Suprapubic skin (tissue), 4 donors: ENCODE measurements at regions not wholly inside any gene's neighbourhood (a gene's known extent, or its start where the extent isn't known, plus 50 kb on each side); places are given as distances from the start of the nearest gene placed in this dataset.

Experiments
- DNase-seq, 2 donors: peaks; one replicate each; pipeline ENCODE4 v3.0.0-alpha.2; 2019; ENCODE audit warnings: low spot score in 2 of 2
- H3K27ac ChIP-seq: fragments of 200-600 bp; sonication (generic); one replicate; pipeline ENCODE4 v1.5.1; 2019
- H3K27me3 ChIP-seq: fragments of 200-600 bp; sonication (generic); one replicate; pipeline ENCODE4 v1.5.1; 2019
- H3K36me3 ChIP-seq: fragments of 200-600 bp; sonication (generic); one replicate; pipeline ENCODE4 v1.5.1; 2019
- H3K4me1 ChIP-seq: fragments of 200-600 bp; sonication (generic); one replicate; pipeline ENCODE4 v1.5.1; 2019
- H3K4me3 ChIP-seq: fragments of 200-600 bp; sonication (generic); one replicate; pipeline ENCODE4 v1.5.1; 2019; ENCODE audit warnings: mild to moderate bottlenecking
- H3K9me3 ChIP-seq: fragments of 200-600 bp; sonication (generic); one replicate; pipeline ENCODE4 v1.5.1; 2019
- EP300 ChIP-seq: sonication (generic); formaldehyde crosslinking; IDR thresholded peaks from one replicate; pipeline ENCODE4 v1.6.1; 2017; ENCODE audit warnings: antibody characterized with exemption
- POLR2A ChIP-seq, 2 donors: fragments of 450-650 bp; IDR thresholded peaks; one replicate each; pipeline ENCODE4 v1.6.1; 2017; ENCODE audit warnings: antibody characterized with exemption in 2 of 2, mild to moderate bottlenecking in 2 of 2, moderate library complexity in 2 of 2
- POLR2AphosphoS5 ChIP-seq, 3 donors: sonication (generic); formaldehyde crosslinking; IDR thresholded peaks; one replicate each; pipeline ENCODE4 v1.6.1; 2017; ENCODE audit warnings: antibody characterized with exemption in 3 of 3
- WGBS: methylation state at CpG from one replicate; pipeline ENCODE4 v1.1.5; 2018; 5-methylcytosine and 5-hydroxymethylcytosine counted together
- TF ChIP-seq, protein P1 (sequence below), 2 donors: fragments of 200-600 bp in 1 of 2; fragments of 450-650 bp in 1 of 2; sonication (generic) in 1 of 2; IDR thresholded peaks; one replicate each; pipeline ENCODE4 v1.5.1; 2016 to 2019; ENCODE audit warnings: antibody characterized with exemption in 2 of 2, mild to moderate bottlenecking in 1 of 2, moderate library complexity in 1 of 2

DNA sequence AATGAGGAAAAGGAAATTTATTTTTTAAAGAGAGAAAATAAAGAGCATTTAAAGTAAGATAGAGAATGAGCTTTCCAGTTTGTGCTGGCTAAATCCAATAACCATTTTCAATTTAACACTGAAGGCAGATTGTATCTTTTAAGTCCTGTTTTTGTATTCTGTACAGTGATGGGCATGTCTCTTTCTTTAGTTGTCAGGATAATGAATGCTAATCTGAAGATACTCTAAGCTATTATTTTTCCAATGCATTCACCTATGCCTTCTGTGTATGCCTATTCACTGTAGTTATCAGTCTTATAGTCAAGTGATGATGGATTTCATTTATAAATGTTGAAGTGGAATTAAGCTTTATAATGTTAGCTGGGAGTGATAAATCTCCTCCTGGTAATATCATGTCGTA is 101.4 kb downstream of the DYNAP start:
- H3K36me3 ChIP-seq: no peaks in the 10 kb centered on the region
- no peak overlapping the region for H3K27ac ChIP-seq
- no peak for DNase-seq
- no peaks in the 10 kb centered on the region for H3K9me3 ChIP-seq
- H3K4me3 ChIP-seq: no peak overlapping the region
- no peak for TF ChIP-seq POLR2AphosphoS5 (IDR thresholded peaks at IDR 0.05)
- TF ChIP-seq EP300: no peak
- WGBS: 86% methylated on average over 1 of the region's 1 CpG
- H3K27me3 ChIP-seq: no peaks in the 10 kb centered on the region
- no peaks in the 10 kb centered on the region for H3K4me1 ChIP-seq

DNA sequence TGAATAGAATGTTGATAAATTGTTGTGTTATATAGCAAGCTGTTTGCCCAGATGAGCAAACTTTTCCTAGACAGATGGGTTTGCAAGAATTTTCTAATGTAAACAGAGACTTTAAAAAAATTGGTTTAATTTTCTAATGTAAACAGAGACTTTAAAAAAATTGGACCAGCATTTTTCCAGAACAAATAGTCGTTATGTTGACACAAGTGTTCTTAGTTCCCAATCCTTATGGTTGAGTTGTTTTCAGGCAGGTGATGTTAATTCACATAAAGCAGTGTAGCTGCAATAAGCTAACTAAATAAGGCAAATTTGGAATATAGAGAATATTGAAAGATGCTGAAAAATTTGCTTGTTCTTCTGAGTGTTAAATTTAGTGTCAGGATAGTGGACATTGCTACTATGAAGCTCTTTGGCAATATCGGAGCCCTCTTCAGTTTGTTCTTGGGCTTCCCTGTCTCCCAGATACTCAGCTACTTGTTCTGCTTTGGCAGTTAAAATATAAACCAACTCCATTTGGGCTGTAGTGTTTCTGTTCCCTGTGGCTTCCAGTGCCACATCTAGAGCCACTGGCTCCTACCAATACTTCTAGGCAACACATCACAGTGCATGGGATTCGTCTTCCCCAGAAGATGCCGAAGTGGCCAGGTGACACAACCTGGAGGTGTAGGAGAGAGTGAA is 105.7 kb downstream of the DYNAP start:
- H3K9me3 ChIP-seq: no peaks in the 10 kb centered on the region
- DNase-seq: no peak
- no peaks in the 10 kb centered on the region for H3K27me3 ChIP-seq
- H3K27ac ChIP-seq: no peak overlapping the region
- no peaks in the 10 kb centered on the region for H3K36me3 ChIP-seq
- no peak overlapping the region for H3K4me3 ChIP-seq
- TF ChIP-seq POLR2AphosphoS5 (IDR thresholded peaks at IDR 0.05) (no peak), EP300 (no peak), POLR2A (IDR thresholded peaks at IDR 0.05) (no peak)
- TF ChIP-seq, protein P1, sequence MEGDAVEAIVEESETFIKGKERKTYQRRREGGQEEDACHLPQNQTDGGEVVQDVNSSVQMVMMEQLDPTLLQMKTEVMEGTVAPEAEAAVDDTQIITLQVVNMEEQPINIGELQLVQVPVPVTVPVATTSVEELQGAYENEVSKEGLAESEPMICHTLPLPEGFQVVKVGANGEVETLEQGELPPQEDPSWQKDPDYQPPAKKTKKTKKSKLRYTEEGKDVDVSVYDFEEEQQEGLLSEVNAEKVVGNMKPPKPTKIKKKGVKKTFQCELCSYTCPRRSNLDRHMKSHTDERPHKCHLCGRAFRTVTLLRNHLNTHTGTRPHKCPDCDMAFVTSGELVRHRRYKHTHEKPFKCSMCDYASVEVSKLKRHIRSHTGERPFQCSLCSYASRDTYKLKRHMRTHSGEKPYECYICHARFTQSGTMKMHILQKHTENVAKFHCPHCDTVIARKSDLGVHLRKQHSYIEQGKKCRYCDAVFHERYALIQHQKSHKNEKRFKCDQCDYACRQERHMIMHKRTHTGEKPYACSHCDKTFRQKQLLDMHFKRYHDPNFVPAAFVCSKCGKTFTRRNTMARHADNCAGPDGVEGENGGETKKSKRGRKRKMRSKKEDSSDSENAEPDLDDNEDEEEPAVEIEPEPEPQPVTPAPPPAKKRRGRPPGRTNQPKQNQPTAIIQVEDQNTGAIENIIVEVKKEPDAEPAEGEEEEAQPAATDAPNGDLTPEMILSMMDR (IDR thresholded peaks at IDR 0.05): no peak
- no peaks in the 10 kb centered on the region for H3K4me1 ChIP-seq
- WGBS: 86% methylated on average over 4 of the region's 4 CpGs

DNA sequence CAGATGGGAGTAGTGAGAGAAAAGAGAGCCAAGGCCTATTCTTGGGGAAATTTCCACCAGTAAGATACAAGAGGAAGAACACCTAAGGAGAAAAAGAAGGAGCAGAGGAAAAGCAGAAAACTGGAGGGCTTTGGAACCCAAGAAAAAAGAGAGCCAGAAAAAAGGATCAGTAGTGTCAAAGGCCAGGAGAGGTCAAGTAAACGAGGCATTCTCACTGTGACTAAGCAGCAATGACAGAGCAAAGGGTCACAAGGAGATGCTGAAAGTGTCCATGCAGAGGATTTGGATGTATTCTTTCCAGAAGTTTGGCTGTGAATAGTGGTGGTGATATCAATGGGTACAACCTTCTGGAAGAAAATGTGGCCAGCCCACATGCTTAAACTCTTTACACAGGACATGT is 109.5 kb downstream of the DYNAP start:
- no peak for DNase-seq
- 50% methylated on average over 1 of the region's 1 CpG for WGBS
- TF ChIP-seq POLR2A (IDR thresholded peaks at IDR 0.05) (no peak), EP300 (no peak), POLR2AphosphoS5 (IDR thresholded peaks at IDR 0.05) (no peak)
- TF ChIP-seq, protein P1 (IDR thresholded peaks at IDR 0.05): no peak
- no peak overlapping the region for H3K27ac ChIP-seq
- H3K27me3 ChIP-seq: no peaks in the 10 kb centered on the region
- no peak overlapping the region for H3K4me3 ChIP-seq
- H3K36me3 ChIP-seq: no peaks in the 10 kb centered on the region
- no peaks in the 10 kb centered on the region for H3K4me1 ChIP-seq
- H3K9me3 ChIP-seq: no peaks in the 10 kb centered on the region

DNA sequence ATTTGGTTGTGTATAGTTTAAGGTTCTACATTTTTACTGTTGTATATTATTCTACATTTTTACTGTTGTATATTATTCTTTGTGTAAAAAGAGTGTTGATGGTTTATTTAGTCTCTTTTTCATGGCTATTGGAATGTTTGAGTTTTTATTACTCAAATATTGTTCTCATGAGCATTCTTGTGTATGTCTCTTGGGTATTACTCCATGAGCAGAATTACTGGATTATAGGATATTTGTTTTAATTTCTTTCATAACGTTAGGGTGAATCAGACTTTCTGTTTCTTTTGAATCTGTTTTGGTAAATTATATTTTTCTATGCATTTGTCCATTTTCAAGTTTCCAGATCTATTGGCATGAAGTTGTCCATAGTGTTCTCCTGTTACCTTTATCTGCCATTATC is 111.6 kb downstream of the DYNAP start:
- H3K4me3 ChIP-seq: no peak overlapping the region
- H3K27ac ChIP-seq: no peak overlapping the region
- no peaks in the 10 kb centered on the region for H3K9me3 ChIP-seq
- no peak for DNase-seq
- H3K4me1 ChIP-seq: no peaks in the 10 kb centered on the region
- TF ChIP-seq, protein P1 (IDR thresholded peaks at IDR 0.05): no peak
- no peak for TF ChIP-seq POLR2AphosphoS5 (IDR thresholded peaks at IDR 0.05)
- no peak for TF ChIP-seq POLR2A (IDR thresholded peaks at IDR 0.05)
- TF ChIP-seq EP300: no peak
- WGBS: 65% methylated on average over 1 of the region's 1 CpG
- H3K27me3 ChIP-seq: no peaks in the 10 kb centered on the region
- no peaks in the 10 kb centered on the region for H3K36me3 ChIP-seq

DNA sequence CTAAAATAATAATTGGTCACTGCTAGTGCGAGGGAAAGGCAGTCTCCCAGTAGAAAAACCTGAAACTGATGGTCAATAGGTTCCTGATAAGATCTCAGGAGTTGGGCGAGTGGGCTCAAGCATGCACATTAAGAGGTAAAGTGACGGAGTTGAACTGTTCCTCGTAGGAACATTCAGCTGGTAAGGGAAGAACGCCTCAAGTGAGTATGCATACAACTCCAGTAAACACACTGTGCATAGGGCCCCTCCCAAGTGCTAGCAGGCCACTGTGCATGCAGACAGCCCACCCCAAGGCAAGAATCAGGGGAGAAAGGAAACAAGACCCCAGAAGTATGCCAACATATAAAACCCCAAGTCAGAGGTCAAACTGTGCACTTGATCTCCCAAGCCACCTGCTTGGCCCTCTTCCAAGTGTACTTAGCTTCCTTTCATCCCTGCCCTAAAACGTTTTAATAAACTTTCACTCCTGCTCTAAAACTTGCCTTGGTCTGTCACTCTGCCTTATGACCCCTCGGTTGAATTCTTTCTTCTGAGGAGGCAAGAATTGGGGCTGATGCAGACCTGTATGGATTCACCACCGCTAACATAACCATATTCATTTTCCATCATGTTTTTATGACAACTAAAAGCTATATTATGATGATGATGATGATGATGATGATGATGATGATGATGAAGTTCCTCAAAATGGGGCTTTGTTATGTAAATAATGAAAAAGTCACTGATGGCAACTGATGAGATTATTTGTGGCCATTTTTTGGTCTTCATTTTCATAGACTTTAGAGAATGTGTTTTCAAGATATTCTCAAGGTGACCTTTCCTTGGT is 118.0 kb upstream of the RAB27B start:
- H3K36me3 ChIP-seq: no peaks in the 10 kb centered on the region
- H3K4me3 ChIP-seq: no peak overlapping the region
- no peaks in the 10 kb centered on the region for H3K4me1 ChIP-seq
- no peaks in the 10 kb centered on the region for H3K27me3 ChIP-seq
- H3K9me3 ChIP-seq: no peaks in the 10 kb centered on the region
- no peak for TF ChIP-seq POLR2A (IDR thresholded peaks at IDR 0.05)
- no peak for TF ChIP-seq POLR2AphosphoS5 (IDR thresholded peaks at IDR 0.05)
- TF ChIP-seq EP300: no peak
- TF ChIP-seq, protein P1 (IDR thresholded peaks at IDR 0.05): no peak
- 83% methylated on average over 8 of the region's 8 CpGs for WGBS
- no peak for DNase-seq
- H3K27ac ChIP-seq: no peak overlapping the region
